Stromal cell of bone marrow (primary cell): ENCODE measurements at regions not wholly inside any gene's neighbourhood (a gene's known extent, or its start where the extent isn't known, plus 50 kb on each side); places are given as distances from the start of the nearest gene placed in this dataset.

Source experiments
- DNase-seq: peaks from one replicate; pipeline ENCODE4 v3.0.0-alpha.2; 2012; ENCODE audit warnings: low read depth

- no peak for DNase-seq
These were observed 92.7 kb upstream of the AKR1E2 start for GRCh38 chr10:4733150-4733842.

GRCh38 chr10:4730998-4731397 lies 95.0 kb upstream of the AKR1E2 start:
- no peak for DNase-seq

GRCh38 chr10:4725917-4726606 lies 99.9 kb upstream of the AKR1E2 start:
- peak; percentile 85 for DNase-seq

GRCh38 chr10:4723860-4724259 lies 102.1 kb upstream of the AKR1E2 start:
- DNase-seq, result no peak

GRCh38 chr10:4721999-4722753 lies 103.8 kb upstream of the AKR1E2 start:
- peak; percentile 83 for DNase-seq

- DNase-seq, result peak; percentile 21
These were observed 105.5 kb upstream of the AKR1E2 start for GRCh38 chr10:4720463-4720862.

- no peak for DNase-seq
These were observed 106.3 kb upstream of the AKR1E2 start for GRCh38 chr10:4719671-4720070.

- DNase-seq, result no peak
These were observed 107.0 kb upstream of the AKR1E2 start for GRCh38 chr10:4719036-4719435.

- no peak for DNase-seq
These were observed 107.5 kb upstream of the AKR1E2 start for GRCh38 chr10:4718544-4718943.

GRCh38 chr10:4717670-4718069 lies 108.3 kb upstream of the AKR1E2 start:
- no peak for DNase-seq

- no peak for DNase-seq
These were observed 115.1 kb upstream of the AKR1E2 start for GRCh38 chr10:4710858-4711257.

- no peak for DNase-seq
These were observed 117.8 kb upstream of the AKR1E2 start for GRCh38 chr10:4708123-4708759.

GRCh38 chr10:4707221-4707620 lies 118.8 kb upstream of the AKR1E2 start:
- no peak for DNase-seq

- peak; percentile 80 for DNase-seq
These were observed 121.9 kb upstream of the AKR1E2 start for GRCh38 chr10:4704034-4704545.

- DNase-seq, result no peak
These were observed 125.0 kb upstream of the AKR1E2 start for GRCh38 chr10:4701016-4701415.

- DNase-seq, result no peak
These were observed 125.9 kb upstream of the AKR1E2 start for GRCh38 chr10:4699950-4700730.

GRCh38 chr10:4698075-4698474 lies 127.9 kb upstream of the AKR1E2 start:
- no peak for DNase-seq

GRCh38 chr10:4696186-4696585 lies 129.8 kb upstream of the AKR1E2 start:
- no peak for DNase-seq

- DNase-seq, result no peak
These were observed 132.0 kb upstream of the AKR1E2 start for GRCh38 chr10:4693967-4694366.

GRCh38 chr10:4692206-4692605 lies 133.8 kb upstream of the AKR1E2 start:
- no peak for DNase-seq

- DNase-seq, result no peak
These were observed 134.2 kb upstream of the AKR1E2 start for GRCh38 chr10:4691776-4692175.

- DNase-seq, result no peak
These were observed 134.7 kb upstream of the AKR1E2 start for GRCh38 chr10:4691301-4691700.
